ENCODE measurements at regions not wholly inside any gene's neighbourhood (a gene's known extent, or its start where the extent isn't known, plus 50 kb on each side); places are given as distances from the start of the nearest gene placed in this dataset.

DNA sequence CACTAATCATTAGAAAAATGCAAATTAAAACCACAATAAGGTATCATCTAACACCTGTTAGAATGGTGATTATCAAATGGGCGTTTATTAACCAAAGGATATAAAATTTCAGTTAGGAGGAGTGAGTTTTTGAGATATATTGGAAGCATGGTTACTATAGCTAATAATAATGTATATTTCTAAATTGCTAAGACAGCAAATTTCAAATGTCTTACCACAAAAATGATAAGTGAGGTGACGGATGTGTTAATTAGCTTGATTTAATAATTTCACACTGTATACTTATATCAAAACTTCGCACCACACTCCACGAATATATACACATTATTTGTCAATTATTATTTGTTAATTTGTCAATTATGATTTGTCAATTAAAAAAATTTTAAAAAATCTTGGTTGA lies 227.2 kb upstream of the DDX18 start:
- no peak for TF ChIP-seq EZH2 (IDR thresholded peaks at IDR 0.05; ENCODE audit: low read depth, low read length, severe bottlenecking)
- TF ChIP-seq, protein P1, sequence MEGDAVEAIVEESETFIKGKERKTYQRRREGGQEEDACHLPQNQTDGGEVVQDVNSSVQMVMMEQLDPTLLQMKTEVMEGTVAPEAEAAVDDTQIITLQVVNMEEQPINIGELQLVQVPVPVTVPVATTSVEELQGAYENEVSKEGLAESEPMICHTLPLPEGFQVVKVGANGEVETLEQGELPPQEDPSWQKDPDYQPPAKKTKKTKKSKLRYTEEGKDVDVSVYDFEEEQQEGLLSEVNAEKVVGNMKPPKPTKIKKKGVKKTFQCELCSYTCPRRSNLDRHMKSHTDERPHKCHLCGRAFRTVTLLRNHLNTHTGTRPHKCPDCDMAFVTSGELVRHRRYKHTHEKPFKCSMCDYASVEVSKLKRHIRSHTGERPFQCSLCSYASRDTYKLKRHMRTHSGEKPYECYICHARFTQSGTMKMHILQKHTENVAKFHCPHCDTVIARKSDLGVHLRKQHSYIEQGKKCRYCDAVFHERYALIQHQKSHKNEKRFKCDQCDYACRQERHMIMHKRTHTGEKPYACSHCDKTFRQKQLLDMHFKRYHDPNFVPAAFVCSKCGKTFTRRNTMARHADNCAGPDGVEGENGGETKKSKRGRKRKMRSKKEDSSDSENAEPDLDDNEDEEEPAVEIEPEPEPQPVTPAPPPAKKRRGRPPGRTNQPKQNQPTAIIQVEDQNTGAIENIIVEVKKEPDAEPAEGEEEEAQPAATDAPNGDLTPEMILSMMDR (IDR thresholded peaks at IDR 0.05; ENCODE audit: control extremely low read depth in 1 of 3, insufficient read depth in 1 of 3, low read depth in 1 of 3, low read length in 3 of 3), result no peak
